Adipose tissue (tissue), 3 donors: ENCODE measurements at regions not wholly inside any gene's neighbourhood (a gene's known extent, or its start where the extent isn't known, plus 50 kb on each side); places are given as distances from the start of the nearest gene placed in this dataset.
"Not testable (repeated sequence)": the region's sequence is repeated elsewhere in the genome, so short reads cannot be mapped to it uniquely, and the experiment has no call there.

Source experiments
- H3K27ac ChIP-seq: one replicate; pipeline ENCODE4 v1.5.1; 2013; ENCODE audit warnings: low read depth, low read length
- WGBS, 3 donors: extraction: QIAGEN DNeasy Blood & Tissue Kit; methylation state at CpG; one replicate each; pipeline ENCODE4 v1.1.7; 2013; 5-methylcytosine and 5-hydroxymethylcytosine counted together
- donor health status: healthy with polysubstance abuse.
- donor health status: Bipolar disorder and iron deficiency.
- donor health status: healthy.

- no peak overlapping the region for H3K27ac ChIP-seq
- WGBS, 3 donors: 68 to 93% (median 77%) methylated on average over 1 of the region's 1 CpG
These were observed 207.2 kb upstream of the NFIA start for GRCh38 chr1:60875138-60875537.

GRCh38 chr1:60874718-60875117 is 207.6 kb upstream of the NFIA start:
- WGBS, 3 donors: 79 to 85% (median 82%) methylated on average over 4 of the region's 4 CpGs

GRCh38 chr1:60873396-60873795 is 209.0 kb upstream of the NFIA start:
- WGBS, 3 donors: 94 to 97% (median 96%) methylated on average over 18 of the region's 18 CpGs
- not testable (repeated sequence) for H3K27ac ChIP-seq

More at GRCh38 chr1:60874718-60875117, 207.6 kb upstream of the NFIA start:
- no peak overlapping the region for H3K27ac ChIP-seq

GRCh38 chr1:60872426-60873054 is 209.8 kb upstream of the NFIA start:
- WGBS, 3 donors: 70 to 78% (median 76%) methylated on average over 8 of the region's 8 CpGs
- no peak overlapping the region for H3K27ac ChIP-seq

GRCh38 chr1:60870269-60870865 is 212.0 kb upstream of the NFIA start:
- no peak overlapping the region for H3K27ac ChIP-seq
- 67 to 79% (median 70%) methylated on average over 5 of the region's 5 CpGs for WGBS, 3 donors

- WGBS, 3 donors: 95% methylated on average over 2 of the region's 2 CpGs
- no peak overlapping the region for H3K27ac ChIP-seq
These were observed 213.3 kb upstream of the NFIA start for GRCh38 chr1:60868901-60869663.

GRCh38 chr1:60867782-60868181 is 214.6 kb upstream of the NFIA start:
- H3K27ac ChIP-seq: no peak overlapping the region
- WGBS, 3 donors: 68 to 95% (median 91%) methylated on average over 12 of the region's 12 CpGs

GRCh38 chr1:60866917-60867531 is 215.3 kb upstream of the NFIA start:
- 27 to 61% (median 32%) methylated on average over 3 of the region's 3 CpGs for WGBS, 3 donors
- H3K27ac ChIP-seq: no peak overlapping the region

- WGBS, 3 donors: 42 to 81% (median 81%) methylated on average over 13 of the region's 13 CpGs
- H3K27ac ChIP-seq: no peak overlapping the region
These were observed 216.0 kb upstream of the NFIA start for GRCh38 chr1:60866226-60866900.

- 87 to 96% (median 92%) methylated on average over 8 of the region's 8 CpGs for WGBS, 3 donors
- H3K27ac ChIP-seq: no peak overlapping the region
These were observed 217.2 kb upstream of the NFIA start for GRCh38 chr1:60865166-60865565.

- 89 to 95% (median 95%) methylated on average over 5 of the region's 5 CpGs for WGBS, 3 donors
- no peak overlapping the region for H3K27ac ChIP-seq
These were observed 217.6 kb upstream of the NFIA start for GRCh38 chr1:60864722-60865121.

- WGBS, 3 donors: 87 to 100% (median 98%) methylated on average over 1 of the region's 1 CpG
- no peak overlapping the region for H3K27ac ChIP-seq
These were observed 219.2 kb upstream of the NFIA start for GRCh38 chr1:60863131-60863530.

GRCh38 chr1:60861961-60862567 is 220.3 kb upstream of the NFIA start:
- H3K27ac ChIP-seq: no peak overlapping the region
- 77 to 89% (median 78%) methylated on average over 5 of the region's 5 CpGs for WGBS, 3 donors

- WGBS, 3 donors: 85 to 88% (median 86%) methylated on average over 2 of the region's 2 CpGs
- H3K27ac ChIP-seq: no peak overlapping the region
These were observed 223.2 kb upstream of the NFIA start for GRCh38 chr1:60859111-60859510.

- no peak overlapping the region for H3K27ac ChIP-seq
- 76 to 91% (median 89%) methylated on average over 2 of the region's 2 CpGs for WGBS, 3 donors
These were observed 224.5 kb upstream of the NFIA start for GRCh38 chr1:60857851-60858250.

GRCh38 chr1:60850084-60850483 is 232.3 kb upstream of the NFIA start:
- no peak overlapping the region for H3K27ac ChIP-seq
- WGBS, 3 donors: 97 to 100% (median 98%) methylated on average over 1 of the region's 1 CpG

GRCh38 chr1:60849401-60849800 is 233.0 kb upstream of the NFIA start:
- H3K27ac ChIP-seq: no peak overlapping the region

GRCh38 chr1:60848583-60849188 is 233.7 kb upstream of the NFIA start:
- H3K27ac ChIP-seq: no peak overlapping the region
- WGBS, 3 donors: 7 to 24% (median 9%) methylated on average over 1 of the region's 1 CpG
